COLO829 (cell line): ENCODE measurements at regions not wholly inside any gene's neighbourhood (a gene's known extent, or its start where the extent isn't known, plus 50 kb on each side); places are given as distances from the start of the nearest gene placed in this dataset.
"Not testable (repeated sequence)": the region's sequence is repeated elsewhere in the genome, so short reads cannot be mapped to it uniquely, and the experiment has no call there.

Experiments
- DNase-seq: peaks from one replicate; pipeline ENCODE4 v3.0.0; 2012; ENCODE audit warnings: low spot score

GRCh38 chr11:112310848-112311247, 50.2 kb upstream of the PLET1 start:
- no peak for DNase-seq

GRCh38 chr11:112315057-112315720, 54.5 kb upstream of the PLET1 start:
- no peak for DNase-seq

- no peak for DNase-seq
Measured at GRCh38 chr11:112315861-112316739, 55.4 kb upstream of the PLET1 start.

- no peak for DNase-seq
Measured at GRCh38 chr11:112316971-112317370, 56.3 kb upstream of the PLET1 start.

GRCh38 chr11:112318184-112318591, 57.5 kb upstream of the PLET1 start:
- peak; percentile 33 for DNase-seq

GRCh38 chr11:112318661-112319060, 58.0 kb upstream of the PLET1 start:
- DNase-seq: no peak

GRCh38 chr11:112320668-112321067, 60.0 kb upstream of the PLET1 start:
- no peak for DNase-seq

- no peak for DNase-seq
Measured at GRCh38 chr11:112321501-112322172, 61.0 kb upstream of the PLET1 start.

GRCh38 chr11:112322173-112322790, 61.6 kb upstream of the PLET1 start:
- no peak for DNase-seq

- DNase-seq: no peak
Measured at GRCh38 chr11:112334381-112334780, 73.7 kb upstream of the PLET1 start.

- no peak for DNase-seq
Measured at GRCh38 chr11:112336356-112336886, 75.8 kb upstream of the PLET1 start.

- DNase-seq: no peak
Measured at GRCh38 chr11:112339566-112339965, 78.9 kb upstream of the PLET1 start.

GRCh38 chr11:112343368-112344039, 82.8 kb upstream of the PLET1 start:
- DNase-seq: no peak

- DNase-seq: no peak
Measured at GRCh38 chr11:112344040-112344413, 83.4 kb upstream of the PLET1 start.

- DNase-seq: no peak
Measured at GRCh38 chr11:112345166-112345565, 84.5 kb upstream of the PLET1 start.

GRCh38 chr11:112345706-112346105, 85.0 kb upstream of the PLET1 start:
- DNase-seq: no peak

- DNase-seq: no peak
Measured at GRCh38 chr11:112346586-112346985, 85.9 kb upstream of the PLET1 start.

- DNase-seq: no peak
Measured at GRCh38 chr11:112348480-112349029, 87.9 kb upstream of the PLET1 start.

- DNase-seq: not testable (repeated sequence)
Measured at GRCh38 chr11:112351423-112351822, 90.8 kb upstream of the PLET1 start.

- DNase-seq: no peak
Measured at GRCh38 chr11:112352907-112353306, 92.2 kb upstream of the PLET1 start.

- no peak for DNase-seq
Measured at GRCh38 chr11:112354364-112354763, 93.7 kb upstream of the PLET1 start.
